Endothelial cell of umbilical vein (primary cell): ENCODE measurements at regions not wholly inside any gene's neighbourhood (a gene's known extent, or its start where the extent isn't known, plus 50 kb on each side); places are given as distances from the start of the nearest gene placed in this dataset.

Source experiments
- BruUV-seq: library from RNA; stranded (reverse); fragments of 400-500 nt; replicated peaks from 2 replicates; lab custom pipeline; 2021; lab: Mats Ljungman, UMichigan
- CTCF ChIA-PET: fragments of 300-600, 350-600 bp; sonication (Branson Sonifier 250); formaldehyde crosslinking; loops from one replicate; lab custom pipeline; 2021; ENCODE audit warnings: antibody characterized with exemption, inconsistent platforms; lab: Charles Lee
- POLR2A ChIA-PET: fragments of 300-600, 350-600 bp; sonication (Branson Sonifier 250); formaldehyde crosslinking; loops from one replicate; lab custom pipeline; 2021; ENCODE audit warnings: antibody characterized with exemption, inconsistent platforms; lab: Charles Lee
- DNase-seq: peaks from one replicate; pipeline ENCODE4 v3.0.0-alpha.2; 2011; ENCODE audit warnings: low read depth, low spot score
- FAIRE-seq: peaks from 2 replicates; lab custom pipeline; 2011; peaks lifted over from hg19 to GRCh38; lab: Jason Lieb, UNC
- H2AFZ ChIP-seq: 2 replicates; pipeline ENCODE4 v1.6.0; 2012; ENCODE audit warnings: low read depth, low read length, control low read depth, inconsistent platforms
- H3K27ac ChIP-seq: 2 replicates; pipeline ENCODE4 v1.5.1; 2011; ENCODE audit warnings: low read depth, mild to moderate bottlenecking, control low read depth, low read length, moderate library complexity; ENCODE audit not compliant: insufficient read depth
- H3K27me3 ChIP-seq, 2 experiments: 2 replicates each; pipeline versions ENCODE4 v1.6.0 to v1.6.1; 2011; ENCODE audit warnings: low read length in 2 of 2, mixed read lengths in 1 of 2; ENCODE audit not compliant: control insufficient read depth in 2 of 2, insufficient read depth in 2 of 2
- H3K36me3 ChIP-seq, 2 experiments: 2 replicates in 1 of 2; 3 replicates in 1 of 2; pipeline ENCODE4 v1.5.1; 2011; ENCODE audit warnings: low read length in 2 of 2, mild to moderate bottlenecking in 1 of 2, moderate library complexity in 1 of 2; ENCODE audit not compliant: control insufficient read depth in 2 of 2, insufficient read depth in 2 of 2; ENCODE audit errors: extremely low read depth in 1 of 2
- H3K4me1 ChIP-seq: 3 replicates; pipeline ENCODE4 v1.5.1; 2011; ENCODE audit warnings: mild to moderate bottlenecking, low read length; ENCODE audit not compliant: control insufficient read depth, insufficient read depth; ENCODE audit errors: extremely low read depth
- H3K4me2 ChIP-seq: 2 replicates; pipeline ENCODE4 v1.6.1; 2011; ENCODE audit warnings: low read length, control low read depth, mixed read lengths; ENCODE audit not compliant: insufficient read depth
- H3K4me3 ChIP-seq, 3 experiments: fragments of 200-600 bp in 1 of 3; sonication (generic), shearing (Covaris generic) in 1 of 3; replicated peaks in 1 of 3; 2 replicates each; pipeline ENCODE4 v1.5.1; 2011 to 2016; ENCODE audit warnings: control low read depth in 3 of 3, low read length in 3 of 3, mild to moderate bottlenecking in 2 of 3, inconsistent platforms in 1 of 3, low read depth in 1 of 3, moderate library complexity in 1 of 3; ENCODE audit not compliant: insufficient read depth in 1 of 3
- H3K79me2 ChIP-seq: 2 replicates; pipeline ENCODE4 v1.6.0; 2012; ENCODE audit warnings: low read length, inconsistent platforms; ENCODE audit not compliant: control insufficient read depth, insufficient read depth
- H3K9ac ChIP-seq: replicated peaks from 2 replicates; pipeline ENCODE3; 2011; ENCODE audit warnings: low read length, control low read depth; ENCODE audit not compliant: insufficient read depth; ENCODE audit errors: extremely low read depth
- H3K9me1 ChIP-seq: replicated peaks from 3 replicates; pipeline ENCODE4 v1.6.0; 2011; ENCODE audit warnings: mild to moderate bottlenecking, low read length; ENCODE audit not compliant: control insufficient read depth, insufficient read depth; ENCODE audit errors: extremely low read depth
- H3K9me3 ChIP-seq: replicated peaks from 2 replicates; pipeline ENCODE4 v1.5.1; 2012; ENCODE audit warnings: low read length, inconsistent platforms; ENCODE audit not compliant: control insufficient read depth, insufficient read depth
- H4K20me1 ChIP-seq: replicated peaks from 2 replicates; pipeline ENCODE3; 2011; ENCODE audit warnings: mild to moderate bottlenecking, low read length; ENCODE audit not compliant: control insufficient read depth, insufficient read depth; ENCODE audit errors: extremely low read depth
- CTCF ChIP-seq, 2 donors: IDR thresholded peaks; 1 replicate in 1 of 2; 2 replicates in 1 of 2; pipeline ENCODE4 v1.5.1; 2011; ENCODE audit warnings: low read length in 2 of 2, mild to moderate bottlenecking in 2 of 2, moderate library complexity in 2 of 2, control low read depth in 1 of 2, inconsistent platforms in 1 of 2, low read depth in 1 of 2; ENCODE audit not compliant: insufficient read depth in 1 of 2; ENCODE audit errors: extremely low read depth in 1 of 2
- EZH2 ChIP-seq: IDR thresholded peaks from 2 replicates; pipeline ENCODE4 v1.6.1; 2012; ENCODE audit warnings: borderline replicate concordance, low read depth, mild to moderate bottlenecking, moderate library complexity, low read length, inconsistent platforms; ENCODE audit not compliant: severe bottlenecking
- FOS ChIP-seq: IDR thresholded peaks from 2 replicates; pipeline ENCODE4 v1.6.1; 2011; ENCODE audit warnings: mild to moderate bottlenecking, low read length, moderate library complexity, borderline replicate concordance; ENCODE audit not compliant: insufficient read depth
- GATA2 ChIP-seq: IDR thresholded peaks from 2 replicates; pipeline ENCODE4 v1.7.0; 2011; ENCODE audit warnings: low read depth, mild to moderate bottlenecking, moderate library complexity, mixed read lengths, low read length; ENCODE audit not compliant: insufficient read length, insufficient read depth
- JUN ChIP-seq: IDR thresholded peaks from 2 replicates; pipeline ENCODE4 v1.6.1; 2011; ENCODE audit warnings: borderline replicate concordance, low read depth; ENCODE audit not compliant: insufficient read length, insufficient read depth
- MYC ChIP-seq: IDR thresholded peaks from one replicate; pipeline ENCODE4 v1.6.1; 2011; ENCODE audit warnings: mild to moderate bottlenecking, low read depth, low read length
- POLR2A ChIP-seq: IDR thresholded peaks from 2 replicates; pipeline ENCODE4 v1.6.1; 2012; ENCODE audit warnings: low read depth, mild to moderate bottlenecking, control low read depth, low read length
- POLR2AphosphoS5 ChIP-seq: IDR thresholded peaks from 2 replicates; pipeline ENCODE4 v1.6.1; 2012; ENCODE audit warnings: low read depth, mild to moderate bottlenecking, control low read depth, low read length, moderate library complexity; ENCODE audit not compliant: insufficient read depth
- dilution Hi-C: fragments of 300-500 bp; cut with MboI; formaldehyde crosslinking; loops from one replicate; pipeline ENCODE4 v1.15.0; 2019; ENCODE audit warnings: low sequenced_read_pairs; ENCODE audit not compliant: extremely low pct_ligation_motif_present
- intact Hi-C: fragments of 100-400 bp; cut with micrococcal nuclease; formaldehyde crosslinking; loops from one replicate; pipeline ENCODE4 v1.10.0; 2022
- TF ChIP-seq, protein P1 (sequence below): IDR thresholded peaks from 2 replicates; pipeline ENCODE4 v1.6.1; 2011; ENCODE audit not compliant: insufficient read depth, insufficient read length

- Histone ChIP-seq H3K4me1 (no peaks in the 10 kb centered on the region), H3K79me2 (no peaks in the 10 kb centered on the region), H3K27ac (no peak overlapping the region), H3K4me2 (no peak overlapping the region), H3K27me3 (no peaks in the 10 kb centered on the region), H3K9ac (no peak overlapping the region), H3K4me3 (no peak overlapping the region), H4K20me1 (no peaks in the 10 kb centered on the region), H2AFZ (no peak overlapping the region), H3K36me3 (no peaks in the 10 kb centered on the region), H3K9me3 (no peaks in the 10 kb centered on the region), H3K9me1 (no peaks in the 10 kb centered on the region)
- dilution Hi-C loops = no loop called here
- POLR2A ChIA-PET = no interaction called here
- CTCF ChIA-PET = interaction anchor here (1.0 kb wide), 1 partner anchor 74 kb away, joined by 4 read pairs; no protein-coding TSS in a partner anchor
- no peak for TF ChIP-seq EZH2
- no peak for TF ChIP-seq GATA2
- no peak for TF ChIP-seq CTCF (IDR thresholded peaks at IDR 0.05; ENCODE audit: extremely low read depth in 1 of 2, insufficient read depth in 1 of 2, low read depth in 1 of 2, low read length in 2 of 2)
- no peak for TF ChIP-seq MYC
- TF ChIP-seq, protein P1, sequence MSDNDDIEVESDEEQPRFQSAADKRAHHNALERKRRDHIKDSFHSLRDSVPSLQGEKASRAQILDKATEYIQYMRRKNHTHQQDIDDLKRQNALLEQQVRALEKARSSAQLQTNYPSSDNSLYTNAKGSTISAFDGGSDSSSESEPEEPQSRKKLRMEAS = no peak
- no peak for TF ChIP-seq POLR2A
- no peak for TF ChIP-seq JUN
- TF ChIP-seq POLR2AphosphoS5 = no peak
- TF ChIP-seq FOS = no peak
- DNase-seq = no peak
- intact Hi-C loops = no loop called here
- no peak for FAIRE-seq
- no TSS peak for BruUV-seq
Observed at GRCh38 chr20:6509374-6509773, 258.1 kb upstream of the BMP2 start.
